Stomach (tissue), 4 donors: ENCODE measurements at regions not wholly inside any gene's neighbourhood (a gene's known extent, or its start where the extent isn't known, plus 50 kb on each side); places are given as distances from the start of the nearest gene placed in this dataset.

Experiments
- POLR2A ChIP-seq, 4 donors: fragments of 450-650 bp; IDR thresholded peaks; one replicate each; pipeline ENCODE4 v1.6.1; 2016; ENCODE audit warnings: antibody characterized with exemption in 4 of 4, control low read depth in 2 of 4, mild to moderate bottlenecking in 1 of 4, moderate library complexity in 1 of 4
- TF ChIP-seq, protein P1 (sequence below), 7 experiments: fragments of 450-650 bp in 4 of 7; fragments of 200-600 bp in 3 of 7; sonication (generic) in 3 of 7; IDR thresholded peaks; one replicate each; pipeline ENCODE4 v1.5.1; 2016 to 2019; ENCODE audit warnings: antibody characterized with exemption in 7 of 7, control low read depth in 2 of 7, mild to moderate bottlenecking in 1 of 7

DNA sequence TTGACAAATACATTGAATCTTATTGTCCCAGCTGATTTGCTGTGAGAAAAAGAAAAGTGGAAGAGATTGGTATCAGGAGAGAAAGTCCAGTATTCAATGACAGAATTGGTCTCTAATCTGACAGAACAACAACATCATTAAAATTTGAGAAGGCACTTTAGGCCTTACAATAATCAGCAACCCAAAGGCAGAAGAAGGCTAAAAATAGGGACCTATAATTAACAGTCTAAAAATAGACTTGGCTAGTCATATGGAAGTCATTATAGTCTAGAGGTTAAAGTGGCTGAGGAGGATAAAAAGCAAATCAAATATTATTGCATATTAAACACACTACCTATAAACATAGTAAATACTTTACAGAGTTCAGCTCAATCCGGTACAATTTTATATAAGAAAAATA is 393.6 kb upstream of the JAG1 start:
- TF ChIP-seq POLR2A (IDR thresholded peaks at IDR 0.05): no peak
- TF ChIP-seq, protein P1, sequence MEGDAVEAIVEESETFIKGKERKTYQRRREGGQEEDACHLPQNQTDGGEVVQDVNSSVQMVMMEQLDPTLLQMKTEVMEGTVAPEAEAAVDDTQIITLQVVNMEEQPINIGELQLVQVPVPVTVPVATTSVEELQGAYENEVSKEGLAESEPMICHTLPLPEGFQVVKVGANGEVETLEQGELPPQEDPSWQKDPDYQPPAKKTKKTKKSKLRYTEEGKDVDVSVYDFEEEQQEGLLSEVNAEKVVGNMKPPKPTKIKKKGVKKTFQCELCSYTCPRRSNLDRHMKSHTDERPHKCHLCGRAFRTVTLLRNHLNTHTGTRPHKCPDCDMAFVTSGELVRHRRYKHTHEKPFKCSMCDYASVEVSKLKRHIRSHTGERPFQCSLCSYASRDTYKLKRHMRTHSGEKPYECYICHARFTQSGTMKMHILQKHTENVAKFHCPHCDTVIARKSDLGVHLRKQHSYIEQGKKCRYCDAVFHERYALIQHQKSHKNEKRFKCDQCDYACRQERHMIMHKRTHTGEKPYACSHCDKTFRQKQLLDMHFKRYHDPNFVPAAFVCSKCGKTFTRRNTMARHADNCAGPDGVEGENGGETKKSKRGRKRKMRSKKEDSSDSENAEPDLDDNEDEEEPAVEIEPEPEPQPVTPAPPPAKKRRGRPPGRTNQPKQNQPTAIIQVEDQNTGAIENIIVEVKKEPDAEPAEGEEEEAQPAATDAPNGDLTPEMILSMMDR (IDR thresholded peaks at IDR 0.05): no peak
